HG03457 (cell line): ENCODE measurements at regions not wholly inside any gene's neighbourhood (a gene's known extent, or its start where the extent isn't known, plus 50 kb on each side); places are given as distances from the start of the nearest gene placed in this dataset.

Experiments
- ATAC-seq: cut with Tn5 transposase; IDR thresholded peaks from one replicate; pipeline ENCODE4 v1.9.1; 2021; ENCODE audit warnings: moderate number of reproducible peaks; ENCODE audit not compliant: unreplicated experiment

DNA sequence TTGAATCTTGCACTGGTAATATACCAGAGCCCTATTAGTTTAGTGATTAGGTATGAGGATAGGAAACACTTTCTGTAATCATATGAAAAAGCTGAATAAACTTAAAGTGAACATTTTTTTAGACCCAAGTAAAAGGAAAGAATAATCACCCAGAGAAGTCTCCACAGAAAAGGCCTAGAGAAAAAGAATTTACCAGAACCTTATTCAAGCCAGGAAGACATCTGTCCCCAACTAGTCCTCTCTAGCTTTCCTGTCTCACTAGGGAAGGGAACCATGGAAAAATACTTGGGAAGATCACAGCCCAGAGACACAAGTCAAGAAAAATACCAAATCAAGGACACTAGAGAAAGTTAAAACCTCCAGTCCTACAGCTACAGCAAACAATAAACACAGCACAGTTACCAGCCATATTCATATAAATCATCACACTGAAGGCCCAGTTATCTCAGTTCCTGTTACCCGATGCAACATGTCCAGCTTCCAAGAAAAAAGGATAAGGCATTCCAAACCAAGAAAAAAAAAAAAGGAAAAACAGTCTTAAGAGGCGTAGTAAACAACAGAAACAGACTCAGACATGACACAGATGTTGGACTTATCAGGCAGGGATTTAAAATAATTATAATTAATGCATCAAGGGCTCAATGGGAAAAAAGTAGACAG lies 461.5 kb downstream of the IRS1 start:
- ATAC-seq = no peak

DNA sequence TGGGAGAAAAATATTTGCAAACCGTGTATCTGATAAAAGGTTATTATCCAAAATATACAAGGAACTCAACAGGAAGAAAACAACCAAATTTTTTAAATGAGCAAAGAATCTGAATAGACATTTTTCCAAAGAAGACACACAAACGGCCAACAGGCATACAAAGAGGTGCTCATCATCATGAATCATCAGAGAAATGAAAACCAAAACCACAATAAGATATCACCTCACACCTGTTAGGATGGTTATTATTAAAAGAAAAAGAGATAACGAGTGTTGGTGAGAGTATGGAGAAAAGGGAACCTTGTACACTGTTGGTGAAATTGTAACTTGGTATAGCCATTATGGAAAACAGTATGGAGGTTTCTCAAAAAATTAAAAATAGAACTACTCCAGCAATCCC lies 463.3 kb downstream of the IRS1 start:
- ATAC-seq = no peak

DNA sequence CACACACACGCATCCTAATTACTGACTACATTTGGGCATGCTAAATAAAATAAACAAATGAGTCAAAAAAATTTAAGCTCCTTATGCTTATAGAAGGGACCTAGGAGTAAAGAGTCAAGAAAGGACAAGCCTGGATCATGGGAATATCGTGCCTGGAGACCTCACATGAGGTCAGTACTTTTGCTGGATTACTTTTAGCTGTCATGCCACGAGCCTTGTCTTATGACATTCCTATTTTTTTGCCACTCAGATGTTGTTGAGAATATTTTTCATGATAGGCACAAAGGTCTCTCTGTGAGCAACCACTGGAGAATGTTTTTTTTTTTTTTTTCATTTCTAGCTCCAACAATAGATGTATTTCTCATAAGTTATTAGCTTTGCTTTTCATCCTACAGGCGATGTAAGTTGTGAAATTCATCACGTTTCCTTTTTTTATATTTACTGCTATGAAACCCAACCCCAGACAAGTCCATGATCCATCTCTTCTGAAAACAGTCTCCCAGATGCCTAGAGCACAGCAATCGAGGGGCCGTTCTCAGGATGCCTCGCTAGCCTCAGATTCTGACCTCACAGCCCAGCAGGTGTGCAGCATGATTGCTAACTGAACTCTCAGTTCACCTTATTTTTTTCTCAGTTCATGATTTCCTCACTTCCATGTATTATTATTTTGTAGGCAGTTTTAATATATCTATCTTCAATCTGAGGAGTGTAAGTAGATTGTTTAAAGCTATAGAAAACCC lies 464.5 kb downstream of the IRS1 start:
- ATAC-seq = no peak

GRCh38 chr2:226333388-226333787 lies 466.2 kb downstream of the IRS1 start:
- ATAC-seq = no peak

DNA sequence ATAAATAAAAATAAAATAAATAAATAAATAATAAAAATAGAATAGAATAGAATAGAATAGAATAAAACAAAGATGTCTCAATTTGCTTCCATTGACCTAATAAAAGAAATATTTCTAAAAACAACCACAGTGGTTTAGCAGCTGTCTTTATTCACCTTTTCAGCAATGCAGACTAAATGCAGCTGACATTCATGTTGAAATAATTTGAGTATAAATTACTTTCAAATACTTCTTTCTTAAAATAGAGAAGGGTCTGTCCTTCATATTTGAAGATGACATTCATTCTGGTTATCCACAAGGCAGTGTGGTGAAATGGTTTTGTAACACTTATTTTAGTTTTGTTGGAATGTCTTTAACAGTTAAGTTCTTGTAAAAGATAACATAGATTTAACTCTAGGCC lies 469.4 kb downstream of the IRS1 start:
- ATAC-seq = no peak

- no peak for ATAC-seq
Observed at GRCh38 chr2:226329180-226329579, 470.4 kb downstream of the IRS1 start.

- ATAC-seq = no peak
Observed at GRCh38 chr2:226327830-226328229, 471.8 kb downstream of the IRS1 start.

DNA sequence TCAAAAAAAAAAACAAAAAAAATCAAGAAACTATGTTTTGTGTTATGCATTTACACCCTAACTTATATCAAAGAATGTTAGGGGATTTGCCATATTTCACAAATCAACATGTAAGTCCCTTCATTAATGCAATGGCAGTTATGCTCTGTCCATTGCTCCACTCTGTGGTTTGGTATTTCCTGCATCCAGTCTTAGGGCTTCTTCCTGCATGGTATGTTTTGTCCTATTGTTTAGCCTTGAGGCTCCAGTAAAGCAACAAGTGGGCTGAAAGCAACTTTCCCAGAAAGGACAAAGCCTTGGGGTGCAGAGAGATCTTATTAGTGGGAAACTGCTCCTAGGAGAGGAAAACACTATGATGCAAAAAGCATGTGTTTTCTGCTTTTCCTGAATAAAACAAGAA lies 474.1 kb downstream of the IRS1 start:
- ATAC-seq = no peak

DNA sequence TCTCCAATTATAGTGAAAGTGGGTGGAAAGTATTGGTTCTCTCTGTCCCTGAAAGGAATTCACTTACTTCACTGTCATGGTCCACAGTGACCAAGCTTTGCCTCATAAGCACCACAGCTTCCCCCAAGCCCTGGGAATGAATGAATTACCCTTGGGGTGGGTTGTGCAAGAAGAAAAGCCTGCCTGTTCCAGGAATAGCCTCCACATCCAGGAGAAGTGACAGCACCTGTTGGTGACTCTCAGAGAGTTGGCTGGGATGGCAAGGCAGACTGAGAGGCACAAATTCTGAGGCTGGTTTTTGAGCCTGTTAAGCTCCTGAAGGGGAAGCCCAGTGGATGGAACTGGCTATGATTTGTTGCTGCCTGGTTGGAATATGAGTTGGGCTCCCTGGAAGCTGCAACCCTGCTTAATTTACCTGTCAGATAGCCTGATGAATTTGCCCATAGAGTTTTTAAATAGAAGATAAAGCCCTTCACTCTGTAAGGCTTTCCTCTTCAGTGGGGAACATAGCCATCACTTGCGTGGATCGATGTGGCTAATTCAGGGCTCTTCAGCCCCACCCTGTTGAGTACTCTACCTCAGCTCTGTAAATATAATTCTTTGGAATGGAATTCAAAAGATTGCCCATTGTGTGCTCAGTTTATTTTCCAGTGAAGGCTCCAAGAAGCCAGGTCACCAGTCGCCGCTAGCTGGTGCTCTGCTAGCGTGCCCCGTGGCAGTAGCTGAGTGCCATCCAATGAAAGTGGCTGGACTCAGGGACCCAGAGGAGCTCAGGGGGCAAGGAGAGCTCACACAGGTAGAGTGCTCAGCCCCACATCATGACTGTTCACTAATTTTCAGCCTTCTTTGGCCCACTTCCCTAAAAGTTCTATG lies 479.3 kb downstream of the IRS1 start:
- no peak for ATAC-seq

- no peak for ATAC-seq
Observed at GRCh38 chr2:226317970-226318369, 481.6 kb downstream of the IRS1 start.

DNA sequence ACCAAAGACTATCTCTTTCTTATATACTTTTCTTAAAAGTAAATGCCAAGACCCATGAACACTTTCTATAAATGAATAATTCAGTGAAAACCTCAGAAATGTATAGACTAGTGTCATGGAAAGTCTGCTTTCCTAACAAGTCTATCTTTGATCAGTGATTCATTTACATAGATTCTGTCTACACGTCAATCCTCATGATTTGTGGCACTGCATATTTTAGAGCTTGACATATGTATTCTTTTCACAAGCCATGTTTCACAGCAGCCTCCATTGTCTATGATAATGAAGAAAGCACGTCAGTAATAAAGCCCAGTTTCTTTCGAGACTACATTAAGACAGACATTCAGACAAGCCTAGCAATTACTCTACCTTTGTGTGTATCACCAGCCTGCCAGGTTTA lies 486.6 kb downstream of the IRS1 start:
- ATAC-seq = no peak

GRCh38 chr2:226312155-226312554 lies 487.5 kb downstream of the IRS1 start:
- no peak for ATAC-seq

GRCh38 chr2:226310146-226310545 lies 489.5 kb downstream of the IRS1 start:
- no peak for ATAC-seq

- no peak for ATAC-seq
Observed at GRCh38 chr2:226308986-226309385, 490.6 kb downstream of the IRS1 start.

DNA sequence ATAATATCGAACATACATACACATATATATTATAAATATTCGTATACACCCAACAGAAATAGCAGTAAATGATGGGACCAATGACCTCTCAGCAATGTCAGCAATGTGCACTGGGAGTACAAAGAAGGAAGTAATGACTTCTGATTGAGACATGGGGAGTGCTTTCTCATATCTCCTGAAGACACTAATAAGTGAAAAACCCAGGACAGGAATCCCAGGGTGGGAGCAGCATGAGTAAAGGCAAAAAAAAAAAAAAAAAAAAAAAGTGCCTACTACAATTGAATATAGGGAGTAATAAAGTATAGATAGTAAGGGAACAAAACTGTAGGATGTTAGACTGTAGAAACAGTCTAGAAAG lies 491.3 kb downstream of the IRS1 start:
- ATAC-seq = no peak

- no peak for ATAC-seq
Observed at GRCh38 chr2:226307487-226308322, 491.9 kb downstream of the IRS1 start.

GRCh38 chr2:226306969-226307368 lies 492.7 kb downstream of the IRS1 start:
- no peak for ATAC-seq

- ATAC-seq = no peak
Observed at GRCh38 chr2:226304308-226304707, 495.3 kb downstream of the IRS1 start.

- no peak for ATAC-seq
Observed at GRCh38 chr2:226303707-226304106, 495.9 kb downstream of the IRS1 start.

DNA sequence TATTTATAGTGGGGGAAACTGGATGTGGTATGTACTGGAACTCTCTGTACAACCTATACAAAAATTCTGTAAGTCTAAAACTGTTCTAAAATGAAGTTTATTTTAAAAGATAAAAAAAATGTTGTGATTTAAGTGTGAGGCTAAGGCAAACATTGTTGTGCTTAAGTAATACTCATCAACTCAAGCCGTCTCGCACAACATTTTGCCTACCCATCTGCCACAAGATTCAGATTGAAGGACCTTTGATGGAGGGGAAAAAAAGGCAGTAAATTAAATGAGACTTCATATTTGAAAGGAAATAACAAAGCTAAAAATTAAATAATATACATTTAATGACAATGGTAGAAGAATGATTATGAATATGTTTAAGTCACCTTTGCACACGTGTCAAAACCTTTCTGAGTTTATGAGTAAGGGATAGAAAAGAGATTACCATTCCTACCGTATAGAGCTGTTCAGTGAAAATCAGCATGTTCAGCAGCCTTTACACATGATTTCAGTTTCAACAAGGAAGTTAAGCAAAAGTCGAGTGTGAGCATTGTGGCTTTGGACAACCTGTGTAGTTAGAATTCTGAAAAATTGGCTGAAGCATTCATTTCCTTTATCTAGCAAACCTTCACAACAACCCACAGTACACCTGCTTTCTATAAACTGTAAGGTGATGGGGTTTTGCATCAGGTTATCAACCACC lies 499.3 kb downstream of the IRS1 start:
- ATAC-seq = peak; percentile 85
